ENCODE measurements at regions not wholly inside any gene's neighbourhood (a gene's known extent, or its start where the extent isn't known, plus 50 kb on each side); places are given as distances from the start of the nearest gene placed in this dataset.
"Not testable (repeated sequence)": the region's sequence is repeated elsewhere in the genome, so short reads cannot be mapped to it uniquely, and the experiment has no call there.

DNA sequence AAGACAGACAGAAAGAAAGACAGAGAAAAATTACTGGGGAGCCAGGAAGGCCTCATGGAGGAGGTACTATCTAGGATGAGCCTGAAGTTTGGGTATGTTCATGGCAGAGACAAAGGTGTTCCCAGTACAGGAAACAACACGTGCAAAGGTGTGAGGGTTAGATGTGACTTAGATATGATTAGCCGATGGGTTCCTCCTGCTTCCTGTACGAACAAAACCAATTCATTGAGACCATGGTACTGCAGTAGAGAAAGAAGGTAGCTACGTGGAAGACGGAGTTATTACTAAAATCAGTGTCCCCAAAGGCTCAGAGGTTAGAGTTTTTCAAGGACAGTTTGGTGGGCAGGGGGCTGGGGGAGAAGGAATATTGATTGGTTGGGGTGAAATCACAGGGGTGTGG is 55.2 kb upstream of the CHST3 start:
- intact Hi-C loops (cut with micrococcal nuclease), result no loop called here
- no peak for ATAC-seq
- TF ChIP-seq, protein P1, sequence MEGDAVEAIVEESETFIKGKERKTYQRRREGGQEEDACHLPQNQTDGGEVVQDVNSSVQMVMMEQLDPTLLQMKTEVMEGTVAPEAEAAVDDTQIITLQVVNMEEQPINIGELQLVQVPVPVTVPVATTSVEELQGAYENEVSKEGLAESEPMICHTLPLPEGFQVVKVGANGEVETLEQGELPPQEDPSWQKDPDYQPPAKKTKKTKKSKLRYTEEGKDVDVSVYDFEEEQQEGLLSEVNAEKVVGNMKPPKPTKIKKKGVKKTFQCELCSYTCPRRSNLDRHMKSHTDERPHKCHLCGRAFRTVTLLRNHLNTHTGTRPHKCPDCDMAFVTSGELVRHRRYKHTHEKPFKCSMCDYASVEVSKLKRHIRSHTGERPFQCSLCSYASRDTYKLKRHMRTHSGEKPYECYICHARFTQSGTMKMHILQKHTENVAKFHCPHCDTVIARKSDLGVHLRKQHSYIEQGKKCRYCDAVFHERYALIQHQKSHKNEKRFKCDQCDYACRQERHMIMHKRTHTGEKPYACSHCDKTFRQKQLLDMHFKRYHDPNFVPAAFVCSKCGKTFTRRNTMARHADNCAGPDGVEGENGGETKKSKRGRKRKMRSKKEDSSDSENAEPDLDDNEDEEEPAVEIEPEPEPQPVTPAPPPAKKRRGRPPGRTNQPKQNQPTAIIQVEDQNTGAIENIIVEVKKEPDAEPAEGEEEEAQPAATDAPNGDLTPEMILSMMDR (IDR thresholded peaks at IDR 0.05), result no peak
- H3K36me3 Mint-ChIP-seq, result no peaks in the 10 kb centered on the region
- no peaks in the 10 kb centered on the region for H3K9me3 Mint-ChIP-seq
- Histone ChIP-seq H3K9me3 (ENCODE audit: control insufficient read depth, insufficient read depth, low read length) (no peaks in the 10 kb centered on the region), H3K4me1 (ENCODE audit: control insufficient read depth, insufficient read depth, low read length) (peaks cover 18% of the 10 kb centered on the region), H3K36me3 (ENCODE audit: control insufficient read depth, insufficient read depth, low read length) (no peaks in the 10 kb centered on the region), H3K27ac (ENCODE audit: low read length) (no peak overlapping the region), H3K4me3 (ENCODE audit: low read length) (no peak overlapping the region), H3K27me3 (ENCODE audit: control insufficient read depth, insufficient read depth, low read length) (no peaks in the 10 kb centered on the region)
- H3K27ac Mint-ChIP-seq, result peak overlapping the region; percentile 25 to 70
- DNase-seq, result no peak
- WGBS (ENCODE audit: insufficient coverage), result 61% methylated on average over 5 of the region's 5 CpGs
- H3K27me3 Mint-ChIP-seq (ENCODE audit: low read depth in 2 of 2), result peaks cover 0 to 2% of the 10 kb centered on the region in 2 donors
- peak overlapping the region; percentile 75 for H3K4me3 Mint-ChIP-seq
- H3K4me1 Mint-ChIP-seq, result peaks cover 15 to 25% of the 10 kb centered on the region in 2 donors

- Histone ChIP-seq H3K4me1 (ENCODE audit: control insufficient read depth, insufficient read depth, low read length) (peaks cover 17% of the 10 kb centered on the region), H3K36me3 (ENCODE audit: control insufficient read depth, insufficient read depth, low read length) (no peaks in the 10 kb centered on the region), H3K27me3 (ENCODE audit: control insufficient read depth, insufficient read depth, low read length) (no peaks in the 10 kb centered on the region), H3K4me3 (ENCODE audit: low read length) (no peak overlapping the region), H3K9me3 (ENCODE audit: control insufficient read depth, insufficient read depth, low read length) (no peaks in the 10 kb centered on the region), H3K27ac (ENCODE audit: low read length) (no peak overlapping the region)
- ATAC-seq (no peak), DNase-seq (no peak)
- intact Hi-C loops (cut with micrococcal nuclease), result no loop called here
- Mint-ChIP-seq H3K4me3 (no peak overlapping the region), H3K27me3 (ENCODE audit: low read depth in 2 of 2) (peaks cover 0 to 2% of the 10 kb centered on the region in 2 donors), H3K27ac (no peak overlapping the region), H3K9me3 (no peaks in the 10 kb centered on the region), H3K36me3 (no peaks in the 10 kb centered on the region), H3K4me1 (peaks cover 15 to 25% of the 10 kb centered on the region in 2 donors)
- TF ChIP-seq, protein P1 (IDR thresholded peaks at IDR 0.05), result no peak
- WGBS (ENCODE audit: insufficient coverage), result 91% methylated on average over 1 of the region's 1 CpG
Measured at GRCh38 chr10:71905164-71905563, 54.1 kb upstream of the PSAP start.

- H3K27me3 Mint-ChIP-seq (ENCODE audit: low read depth in 2 of 2); H3K4me3 ChIP-seq (ENCODE audit: low read length); H3K9me3 ChIP-seq (ENCODE audit: control insufficient read depth, insufficient read depth, low read length); DNase-seq; H3K4me3 Mint-ChIP-seq; H3K27ac Mint-ChIP-seq; H3K27ac ChIP-seq (ENCODE audit: low read length); H3K4me1 ChIP-seq (ENCODE audit: control insufficient read depth, insufficient read depth, low read length); H3K36me3 ChIP-seq (ENCODE audit: control insufficient read depth, insufficient read depth, low read length); H3K27me3 ChIP-seq (ENCODE audit: control insufficient read depth, insufficient read depth, low read length); ATAC-seq; intact Hi-C loops (cut with micrococcal nuclease); H3K36me3 Mint-ChIP-seq; H3K9me3 Mint-ChIP-seq: not testable (repeated sequence)
- 89% methylated on average over 11 of the region's 13 CpGs for WGBS (ENCODE audit: insufficient coverage)
- H3K4me1 Mint-ChIP-seq, result peaks cover 3 to 12% of the 10 kb centered on the region in 2 donors
Measured at GRCh38 chr10:71903636-71904250, 52.7 kb upstream of the PSAP start.

DNA sequence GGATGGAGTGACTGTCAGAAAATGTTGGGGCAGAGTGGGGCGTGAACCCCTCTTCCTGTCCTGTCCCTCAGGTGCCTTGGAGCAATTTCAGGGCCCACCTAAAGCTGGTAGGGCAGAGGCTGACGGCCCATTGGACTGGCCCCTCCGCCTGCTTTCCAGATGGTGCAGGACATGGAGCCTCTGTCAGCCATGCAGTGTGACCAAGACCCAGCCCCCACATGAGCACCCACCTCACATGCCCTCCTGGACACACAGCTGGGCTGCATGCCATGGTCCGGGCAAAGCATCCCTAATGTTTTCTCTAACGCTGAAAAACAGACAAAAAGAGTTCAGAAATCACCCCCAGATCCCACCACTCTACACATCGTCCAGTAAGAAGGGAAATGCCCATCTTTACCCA is 51.3 kb upstream of the PSAP start:
- DNase-seq, result no peak
- TF ChIP-seq, protein P1 (IDR thresholded peaks at IDR 0.05), result no peak
- H3K9me3 ChIP-seq (ENCODE audit: control insufficient read depth, insufficient read depth, low read length), result no peaks in the 10 kb centered on the region
- H3K27me3 Mint-ChIP-seq (ENCODE audit: low read depth in 2 of 2), result peaks cover 0 to 2% of the 10 kb centered on the region in 2 donors
- no peaks in the 10 kb centered on the region for H3K36me3 Mint-ChIP-seq
- intact Hi-C loops (cut with micrococcal nuclease), result no loop called here
- H3K9me3 Mint-ChIP-seq, result no peaks in the 10 kb centered on the region
- no peaks in the 10 kb centered on the region for H3K4me1 ChIP-seq (ENCODE audit: control insufficient read depth, insufficient read depth, low read length)
- no peak overlapping the region for H3K27ac ChIP-seq (ENCODE audit: low read length)
- ATAC-seq, result no peak
- H3K27me3 ChIP-seq (ENCODE audit: control insufficient read depth, insufficient read depth, low read length), result no peaks in the 10 kb centered on the region
- no peak overlapping the region for H3K27ac Mint-ChIP-seq
- no peaks in the 10 kb centered on the region for H3K4me1 Mint-ChIP-seq
- no peaks in the 10 kb centered on the region for H3K36me3 ChIP-seq (ENCODE audit: control insufficient read depth, insufficient read depth, low read length)
- no peak overlapping the region for H3K4me3 Mint-ChIP-seq
- no peak overlapping the region for H3K4me3 ChIP-seq (ENCODE audit: low read length)
- WGBS (ENCODE audit: insufficient coverage), result 94% methylated on average over 6 of the region's 6 CpGs

Measured in natural killer cell (primary cell).